CD4-positive, CD25-positive, alpha-beta regulatory T cell (primary cell): ENCODE measurements at regions not wholly inside any gene's neighbourhood (a gene's known extent, or its start where the extent isn't known, plus 50 kb on each side); places are given as distances from the start of the nearest gene placed in this dataset.

ENCODE experiments used
- ATAC-seq, 2 donors: fragments of 150-1000 bp; cut with Tn5 transposase; one replicate each; pipeline ENCODE4 v1.10.0; 2021; ENCODE audit warnings: low read depth in 2 of 2, moderate number of reproducible peaks in 2 of 2, moderate library complexity in 1 of 2
- DNase-seq, 3 donors: peaks; one replicate each; pipeline versions ENCODE4 v3.0.0 to v3.0.0-alpha.2; 2012 to 2022; ENCODE audit warnings: mixed read lengths in 1 of 3
- H3K27ac ChIP-seq: one replicate; pipeline ENCODE4 v1.7.0; 2013; ENCODE audit warnings: mild to moderate bottlenecking, low read length; ENCODE audit not compliant: insufficient read depth, poor library complexity, severe bottlenecking
- H3K27me3 ChIP-seq: one replicate; pipeline ENCODE4 v1.7.0; 2013; ENCODE audit warnings: low read length; ENCODE audit not compliant: control insufficient read depth, insufficient read depth
- H3K36me3 ChIP-seq: one replicate; pipeline ENCODE4 v1.7.0; 2013; ENCODE audit warnings: mild to moderate bottlenecking, low read length, moderate library complexity; ENCODE audit not compliant: control insufficient read depth, insufficient read depth
- H3K4me1 ChIP-seq: 2 replicates; pipeline ENCODE4 v1.7.0; 2013; ENCODE audit warnings: mild to moderate bottlenecking, low read length; ENCODE audit not compliant: insufficient read depth, control insufficient read depth, poor library complexity, severe bottlenecking
- H3K4me3 ChIP-seq: one replicate; pipeline ENCODE4 v1.7.0; 2013; ENCODE audit warnings: low read depth, mild to moderate bottlenecking, low read length, moderate library complexity
- H3K9me3 ChIP-seq, 2 experiments: 1 replicate in 1 of 2; 2 replicates in 1 of 2; pipeline ENCODE4 v1.7.0; 2013; ENCODE audit warnings: low read length in 2 of 2, mild to moderate bottlenecking in 1 of 2, moderate library complexity in 1 of 2; ENCODE audit not compliant: control insufficient read depth in 2 of 2
- H3K27ac Mint-ChIP-seq, 3 donors: one replicate each; pipeline ENCODE4 v1.8.0; 2020 to 2022; ENCODE audit warnings: mild to moderate bottlenecking in 3 of 3, mixed read lengths in 3 of 3, moderate library complexity in 2 of 3
- H3K27me3 Mint-ChIP-seq: one replicate; pipeline ENCODE4 v1.8.0; 2022; ENCODE audit warnings: mild to moderate bottlenecking, mixed read lengths
- H3K36me3 Mint-ChIP-seq: one replicate; pipeline ENCODE4 v1.8.0; 2020; ENCODE audit warnings: mixed read lengths
- H3K4me1 Mint-ChIP-seq, 4 donors: one replicate each; pipeline ENCODE4 v1.8.0; 2020 to 2022; ENCODE audit warnings: mixed read lengths in 4 of 4, mild to moderate bottlenecking in 1 of 4
- H3K4me3 Mint-ChIP-seq, 4 donors: one replicate each; pipeline ENCODE4 v1.8.0; 2020 to 2022; ENCODE audit warnings: mild to moderate bottlenecking in 4 of 4, mixed read lengths in 4 of 4, moderate library complexity in 3 of 4
- H3K9me3 Mint-ChIP-seq, 7 donors: one replicate each; pipeline ENCODE4 v1.8.0; 2020 to 2022; ENCODE audit warnings: mixed read lengths in 7 of 7, mild to moderate bottlenecking in 3 of 7, moderate library complexity in 2 of 7

DNA sequence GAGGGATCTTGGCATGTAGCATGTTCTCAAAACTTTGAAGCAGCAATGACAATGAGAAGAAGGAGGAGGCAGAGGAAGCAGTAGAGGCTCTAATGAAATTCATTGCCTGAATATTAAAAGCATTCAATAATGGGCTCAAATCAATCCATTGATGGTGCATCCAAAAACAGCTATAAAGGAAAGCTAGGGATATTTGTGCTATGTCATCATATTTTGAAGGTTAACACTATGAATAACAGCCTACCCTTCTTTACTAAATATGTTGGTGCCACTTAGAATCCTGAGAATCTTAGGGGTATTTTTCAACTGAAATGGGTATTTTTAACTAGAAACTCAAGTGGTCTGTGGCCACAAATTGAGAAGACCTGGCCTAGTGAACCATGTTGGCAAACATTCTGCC lies 153.7 kb downstream of the SETD4 start:
- Histone ChIP-seq H3K27ac (no peak overlapping the region), H3K27me3 (no peaks in the 10 kb centered on the region), H3K36me3 (no peaks in the 10 kb centered on the region), H3K4me1 (no peaks in the 10 kb centered on the region), H3K9me3 (no peaks in the 10 kb centered on the region), H3K4me3 (no peak overlapping the region)
- no peak overlapping the region for H3K27ac Mint-ChIP-seq
- H3K4me3 Mint-ChIP-seq, result no peak overlapping the region
- H3K4me1 Mint-ChIP-seq, result no peaks in the 10 kb centered on the region
- peaks cover 21% of the 10 kb centered on the region for H3K27me3 Mint-ChIP-seq
- H3K36me3 Mint-ChIP-seq, result no peaks in the 10 kb centered on the region
- H3K9me3 Mint-ChIP-seq, result peaks cover 0 to 4% (median 0%) of the 10 kb centered on the region in 7 donors
- no peak for DNase-seq
- no peak for ATAC-seq

DNA sequence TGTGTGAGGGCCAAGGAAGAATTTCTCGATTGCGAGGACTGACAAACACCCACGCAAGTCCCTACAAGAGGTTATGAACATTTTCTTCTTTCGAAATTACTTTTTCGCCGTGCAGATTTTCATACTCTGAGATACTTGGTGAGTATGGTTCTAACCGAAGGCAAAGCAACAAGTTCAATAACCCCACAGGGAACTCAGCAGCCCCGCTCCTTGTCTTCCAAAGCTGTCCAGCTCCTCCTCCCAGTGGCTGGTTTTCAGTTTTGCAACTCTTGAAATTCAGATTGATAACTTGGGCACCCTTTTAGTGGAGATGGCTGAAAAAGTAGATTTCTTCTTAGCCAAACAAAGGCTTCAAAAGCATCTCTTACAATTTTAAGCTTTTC lies 154.4 kb downstream of the SETD4 start:
- no peaks in the 10 kb centered on the region for H3K36me3 Mint-ChIP-seq
- no peak for ATAC-seq
- H3K9me3 Mint-ChIP-seq, result peaks cover 0 to 4% (median 0%) of the 10 kb centered on the region in 7 donors
- no peaks in the 10 kb centered on the region for H3K36me3 ChIP-seq
- H3K4me3 Mint-ChIP-seq, result no peak overlapping the region
- H3K27me3 ChIP-seq, result no peaks in the 10 kb centered on the region
- H3K9me3 ChIP-seq, result no peaks in the 10 kb centered on the region
- H3K4me3 ChIP-seq, result no peak overlapping the region
- no peak overlapping the region for H3K27ac ChIP-seq
- no peaks in the 10 kb centered on the region for H3K4me1 ChIP-seq
- no peaks in the 10 kb centered on the region for H3K4me1 Mint-ChIP-seq
- DNase-seq, result no peak
- H3K27ac Mint-ChIP-seq, result no peak overlapping the region
- H3K27me3 Mint-ChIP-seq, result peaks cover 18% of the 10 kb centered on the region

DNA sequence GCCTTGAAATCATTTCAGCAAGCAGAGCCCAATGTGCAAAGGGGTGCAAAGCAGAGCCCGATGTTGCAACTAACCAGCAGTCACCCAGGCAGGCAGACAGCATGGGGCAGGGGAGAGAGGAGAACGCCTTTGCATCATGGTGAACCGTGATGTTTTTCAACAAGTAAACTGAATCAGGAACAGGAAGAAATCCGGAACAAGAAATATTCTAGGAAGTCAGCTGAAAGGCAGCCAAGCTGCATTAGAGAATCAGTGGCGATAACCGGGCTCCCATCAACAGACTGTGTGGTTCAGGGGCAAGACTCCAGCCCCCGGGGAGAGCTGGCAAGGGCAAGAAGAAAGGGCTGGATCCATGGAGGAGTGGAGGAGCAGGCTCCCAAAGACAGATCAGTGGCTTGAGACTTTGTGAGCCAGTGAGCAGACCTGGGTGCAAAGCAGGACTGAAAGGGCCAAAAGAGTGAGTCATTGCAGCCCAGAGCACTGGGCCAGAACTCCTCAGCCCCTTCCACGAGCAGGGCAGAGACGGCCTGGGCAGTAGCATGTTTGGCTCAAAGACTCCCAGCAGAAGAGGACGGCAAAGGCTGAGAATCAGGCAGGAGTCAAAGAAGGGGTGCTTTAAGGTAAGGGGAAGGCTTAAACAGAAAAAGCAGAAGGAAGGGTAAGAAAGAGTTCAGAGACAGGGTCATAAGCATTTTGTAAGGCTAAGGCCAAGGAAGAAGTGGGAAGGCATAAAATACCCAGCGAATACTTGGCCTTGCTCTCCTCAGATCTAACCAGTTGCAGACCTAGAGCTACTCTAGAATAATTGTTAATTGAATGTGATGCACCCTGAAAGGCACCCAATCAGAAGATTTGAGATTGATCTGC lies 155.0 kb downstream of the SETD4 start:
- DNase-seq, result no peak
- H3K27ac ChIP-seq, result no peak overlapping the region
- Mint-ChIP-seq H3K27ac (no peak overlapping the region), H3K36me3 (no peaks in the 10 kb centered on the region), H3K4me1 (no peaks in the 10 kb centered on the region), H3K4me3 (no peak overlapping the region), H3K27me3 (peaks cover 18% of the 10 kb centered on the region), H3K9me3 (peaks cover 0 to 2% (median 0%) of the 10 kb centered on the region in 7 donors)
- H3K4me1 ChIP-seq, result no peaks in the 10 kb centered on the region
- ATAC-seq, result no peak
- H3K27me3 ChIP-seq, result peaks cover 2% of the 10 kb centered on the region
- H3K36me3 ChIP-seq, result no peaks in the 10 kb centered on the region
- no peaks in the 10 kb centered on the region for H3K9me3 ChIP-seq
- H3K4me3 ChIP-seq, result no peak overlapping the region

DNA sequence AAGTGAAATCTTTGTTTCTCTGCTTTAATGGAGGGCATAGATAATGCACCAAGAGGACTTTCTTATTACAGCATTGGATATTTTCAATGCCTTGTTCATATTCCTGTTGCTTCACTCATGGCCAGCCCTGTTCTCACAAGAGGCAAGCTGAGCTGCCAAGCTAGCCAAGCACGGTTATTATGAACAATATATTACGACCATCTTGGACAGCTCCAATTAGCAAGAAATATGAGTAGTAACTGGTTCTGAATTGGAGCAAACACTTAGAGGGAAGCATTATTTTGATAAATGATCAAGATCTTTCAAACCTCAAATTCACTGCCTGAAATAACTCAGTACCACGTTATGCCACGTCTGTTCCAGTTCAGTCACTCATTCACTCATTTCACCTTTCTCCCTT lies 159.8 kb downstream of the SETD4 start:
- H3K4me3 ChIP-seq, result no peak overlapping the region
- DNase-seq (no peak), ATAC-seq (no peak)
- no peaks in the 10 kb centered on the region for H3K4me1 ChIP-seq
- H3K4me3 Mint-ChIP-seq, result no peak overlapping the region
- H3K27ac Mint-ChIP-seq, result no peak overlapping the region
- H3K27ac ChIP-seq, result no peak overlapping the region
- H3K27me3 ChIP-seq, result peaks cover 3% of the 10 kb centered on the region
- H3K36me3 Mint-ChIP-seq, result no peaks in the 10 kb centered on the region
- no peaks in the 10 kb centered on the region for H3K9me3 ChIP-seq
- peaks cover 18% of the 10 kb centered on the region for H3K27me3 Mint-ChIP-seq
- no peaks in the 10 kb centered on the region for H3K4me1 Mint-ChIP-seq
- H3K36me3 ChIP-seq, result no peaks in the 10 kb centered on the region
- peaks cover 0 to 2% (median 0%) of the 10 kb centered on the region in 7 donors for H3K9me3 Mint-ChIP-seq

DNA sequence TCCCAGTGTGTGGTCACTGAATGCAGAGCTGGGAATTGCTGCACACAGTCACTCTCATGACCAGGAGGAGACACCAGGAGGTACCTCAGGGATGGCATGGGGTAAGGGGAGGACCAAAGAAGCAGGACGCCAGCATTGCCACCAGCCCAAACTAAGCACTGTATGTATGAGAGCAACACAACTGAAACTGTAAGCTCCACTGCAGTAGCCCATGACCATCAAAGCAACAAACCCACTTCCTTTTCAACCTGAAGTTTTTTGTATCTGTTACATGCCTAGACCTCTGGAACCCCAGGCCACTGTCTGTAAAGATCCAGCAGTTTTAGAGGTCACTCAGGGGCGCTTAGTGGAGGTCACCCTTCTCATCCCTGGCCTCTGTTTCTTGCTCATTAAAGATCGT lies 164.3 kb downstream of the SETD4 start:
- Mint-ChIP-seq H3K4me3 (no peak overlapping the region), H3K4me1 (no peaks in the 10 kb centered on the region), H3K27me3 (peaks cover 11% of the 10 kb centered on the region), H3K27ac (no peak overlapping the region), H3K9me3 (no peaks in the 10 kb centered on the region), H3K36me3 (no peaks in the 10 kb centered on the region)
- H3K4me3 ChIP-seq, result no peak overlapping the region
- no peaks in the 10 kb centered on the region for H3K9me3 ChIP-seq
- H3K4me1 ChIP-seq, result no peaks in the 10 kb centered on the region
- no peak overlapping the region for H3K27ac ChIP-seq
- peaks cover 10% of the 10 kb centered on the region for H3K27me3 ChIP-seq
- DNase-seq (no peak), ATAC-seq (no peak)
- H3K36me3 ChIP-seq, result no peaks in the 10 kb centered on the region

DNA sequence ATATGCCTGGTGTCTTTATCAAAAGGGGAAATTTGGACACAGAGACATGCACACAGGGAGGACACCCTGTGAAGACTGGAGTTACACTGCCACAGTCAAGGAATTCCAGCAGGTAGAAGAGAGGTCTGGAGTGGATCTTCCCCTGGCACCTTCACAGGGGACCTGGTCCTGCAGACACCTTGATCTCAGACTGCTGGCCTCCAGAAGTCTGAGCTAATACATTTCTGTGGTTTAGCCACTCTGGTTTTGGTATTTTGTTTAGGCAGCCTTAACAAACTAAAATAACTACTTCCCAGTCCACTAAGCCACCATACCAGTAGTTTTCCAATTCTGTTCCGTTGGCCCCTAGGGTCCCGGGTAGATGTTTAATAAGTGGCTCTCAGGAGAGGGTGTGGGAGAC lies 164.7 kb downstream of the SETD4 start:
- Histone ChIP-seq H3K4me1 (no peaks in the 10 kb centered on the region), H3K27ac (no peak overlapping the region), H3K9me3 (no peaks in the 10 kb centered on the region), H3K36me3 (no peaks in the 10 kb centered on the region), H3K27me3 (peaks cover 8% of the 10 kb centered on the region), H3K4me3 (no peak overlapping the region)
- H3K4me3 Mint-ChIP-seq, result no peak overlapping the region
- ATAC-seq, result no peak
- no peaks in the 10 kb centered on the region for H3K36me3 Mint-ChIP-seq
- H3K4me1 Mint-ChIP-seq, result no peaks in the 10 kb centered on the region
- no peaks in the 10 kb centered on the region for H3K9me3 Mint-ChIP-seq
- H3K27me3 Mint-ChIP-seq, result peaks cover 11% of the 10 kb centered on the region
- no peak overlapping the region for H3K27ac Mint-ChIP-seq
- no peak for DNase-seq

DNA sequence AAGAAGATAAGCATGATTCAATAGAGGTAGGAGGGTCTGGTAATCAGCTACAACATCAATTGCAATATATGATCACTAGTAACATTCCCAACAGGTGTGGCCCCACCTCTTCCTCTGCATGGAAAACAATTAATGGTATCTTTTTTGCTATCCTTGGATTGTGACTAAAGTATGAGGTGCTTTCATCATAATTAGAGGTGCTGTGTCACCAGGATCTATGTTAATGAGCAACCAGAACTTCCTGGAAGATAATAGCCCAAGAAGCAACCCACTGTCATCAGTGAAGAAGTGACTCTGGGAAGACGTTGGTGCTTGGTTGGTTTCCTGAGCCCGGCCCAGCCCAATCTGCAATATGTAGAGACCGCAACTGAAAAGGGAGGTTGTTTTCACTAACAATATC lies 167.2 kb downstream of the SETD4 start:
- Histone ChIP-seq H3K9me3 (no peaks in the 10 kb centered on the region), H3K4me3 (no peak overlapping the region), H3K27me3 (peaks cover 9% of the 10 kb centered on the region), H3K36me3 (no peaks in the 10 kb centered on the region), H3K27ac (no peak overlapping the region), H3K4me1 (no peaks in the 10 kb centered on the region)
- Mint-ChIP-seq H3K36me3 (no peaks in the 10 kb centered on the region), H3K27me3 (peaks cover 20% of the 10 kb centered on the region), H3K27ac (no peak overlapping the region), H3K4me3 (no peak overlapping the region), H3K9me3 (no peaks in the 10 kb centered on the region), H3K4me1 (no peaks in the 10 kb centered on the region)
- ATAC-seq, result no peak
- DNase-seq, result no peak

DNA sequence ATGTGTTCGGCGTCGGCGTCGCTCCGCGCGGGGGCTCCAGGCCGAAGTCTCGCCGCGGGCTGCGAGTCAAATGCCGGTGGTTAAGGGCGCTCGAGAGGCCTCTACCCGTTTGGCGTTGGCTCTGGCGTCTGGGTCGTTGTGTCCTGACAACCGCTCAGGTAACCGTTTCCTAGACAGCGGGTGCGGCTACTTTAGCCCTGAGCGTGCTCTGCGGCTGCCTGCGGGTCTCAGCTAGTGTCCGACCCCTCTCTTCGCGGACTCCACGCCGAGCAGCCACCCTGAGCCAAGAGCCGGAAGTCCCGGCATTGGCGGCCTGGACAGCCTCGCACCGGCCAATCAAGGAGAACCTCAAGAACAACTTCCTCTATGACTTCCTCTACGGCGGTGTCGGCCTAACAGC lies 173.4 kb downstream of the SETD4 start:
- no peak overlapping the region for H3K27ac Mint-ChIP-seq
- Histone ChIP-seq H3K36me3 (no peaks in the 10 kb centered on the region), H3K27me3 (peaks cover 2% of the 10 kb centered on the region), H3K4me3 (no peak overlapping the region), H3K4me1 (no peaks in the 10 kb centered on the region), H3K9me3 (no peaks in the 10 kb centered on the region), H3K27ac (no peak overlapping the region)
- no peak overlapping the region for H3K4me3 Mint-ChIP-seq
- DNase-seq, result no peak
- no peaks in the 10 kb centered on the region for H3K36me3 Mint-ChIP-seq
- peaks cover 22% of the 10 kb centered on the region for H3K27me3 Mint-ChIP-seq
- H3K9me3 Mint-ChIP-seq, result peaks cover 0 to 3% (median 0%) of the 10 kb centered on the region in 7 donors
- no peaks in the 10 kb centered on the region for H3K4me1 Mint-ChIP-seq
- ATAC-seq, result no peak
